Testis (tissue), 2 donors: ENCODE measurements at regions not wholly inside any gene's neighbourhood (a gene's known extent, or its start where the extent isn't known, plus 50 kb on each side); places are given as distances from the start of the nearest gene placed in this dataset.
"Not testable (repeated sequence)": the region's sequence is repeated elsewhere in the genome, so short reads cannot be mapped to it uniquely, and the experiment has no call there.

Experiments used
- POLR2A ChIP-seq: fragments of 450-650 bp; IDR thresholded peaks from one replicate; pipeline ENCODE4 v1.6.1; 2017; ENCODE audit warnings: antibody characterized with exemption, mild to moderate bottlenecking, moderate library complexity
- TF ChIP-seq, protein P1 (sequence below), 3 experiments: fragments of 450-650 bp in 2 of 3; fragments of 200-600 bp in 1 of 3; sonication (generic) in 1 of 3; IDR thresholded peaks; one replicate each; pipeline ENCODE4 v1.5.1; 2016 to 2019; ENCODE audit warnings: antibody characterized with exemption in 3 of 3, mild to moderate bottlenecking in 2 of 3, moderate library complexity in 1 of 3

DNA sequence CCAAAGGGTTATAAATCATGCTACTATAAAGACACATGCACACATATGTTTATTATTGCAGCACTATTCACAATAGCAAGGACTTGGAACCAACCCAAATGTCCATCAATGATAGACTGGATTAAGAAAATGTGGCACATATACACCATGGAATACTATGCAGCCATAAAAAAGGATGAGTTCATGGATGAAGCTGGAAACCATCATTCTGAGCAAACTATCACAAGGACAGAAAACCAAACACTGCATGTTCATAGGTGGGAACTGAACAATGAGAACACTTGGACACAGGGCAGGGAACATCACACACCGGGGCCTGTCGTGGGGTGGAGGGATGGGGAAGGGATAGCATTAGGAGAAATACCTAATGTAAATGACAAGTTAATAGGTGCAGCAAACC lies 322.1 kb downstream of the RPLP1 start:
- TF ChIP-seq, protein P1, sequence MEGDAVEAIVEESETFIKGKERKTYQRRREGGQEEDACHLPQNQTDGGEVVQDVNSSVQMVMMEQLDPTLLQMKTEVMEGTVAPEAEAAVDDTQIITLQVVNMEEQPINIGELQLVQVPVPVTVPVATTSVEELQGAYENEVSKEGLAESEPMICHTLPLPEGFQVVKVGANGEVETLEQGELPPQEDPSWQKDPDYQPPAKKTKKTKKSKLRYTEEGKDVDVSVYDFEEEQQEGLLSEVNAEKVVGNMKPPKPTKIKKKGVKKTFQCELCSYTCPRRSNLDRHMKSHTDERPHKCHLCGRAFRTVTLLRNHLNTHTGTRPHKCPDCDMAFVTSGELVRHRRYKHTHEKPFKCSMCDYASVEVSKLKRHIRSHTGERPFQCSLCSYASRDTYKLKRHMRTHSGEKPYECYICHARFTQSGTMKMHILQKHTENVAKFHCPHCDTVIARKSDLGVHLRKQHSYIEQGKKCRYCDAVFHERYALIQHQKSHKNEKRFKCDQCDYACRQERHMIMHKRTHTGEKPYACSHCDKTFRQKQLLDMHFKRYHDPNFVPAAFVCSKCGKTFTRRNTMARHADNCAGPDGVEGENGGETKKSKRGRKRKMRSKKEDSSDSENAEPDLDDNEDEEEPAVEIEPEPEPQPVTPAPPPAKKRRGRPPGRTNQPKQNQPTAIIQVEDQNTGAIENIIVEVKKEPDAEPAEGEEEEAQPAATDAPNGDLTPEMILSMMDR (IDR thresholded peaks at IDR 0.05), result not testable (repeated sequence)
- not testable (repeated sequence) for TF ChIP-seq POLR2A
